Mammary epithelial cell (primary cell): ENCODE measurements at regions not wholly inside any gene's neighbourhood (a gene's known extent, or its start where the extent isn't known, plus 50 kb on each side); places are given as distances from the start of the nearest gene placed in this dataset.

Source experiments
- EZH2 ChIP-seq: IDR thresholded peaks from 2 replicates; pipeline ENCODE4 v1.6.1; 2012; ENCODE audit warnings: low read length, inconsistent platforms, borderline replicate concordance
- TF ChIP-seq, protein P1 (sequence below), 2 donors: IDR thresholded peaks in 1 of 2; conservative IDR thresholded peaks in 1 of 2; 2 replicates each; pipeline ENCODE4 v1.5.1; 2011 to 2012; ENCODE audit warnings: inconsistent platforms in 2 of 2, low read length in 2 of 2, mild to moderate bottlenecking in 2 of 2, control low read depth in 1 of 2, low read depth in 1 of 2; ENCODE audit not compliant: insufficient read depth in 1 of 2; ENCODE audit errors: extremely low read depth in 1 of 2

DNA sequence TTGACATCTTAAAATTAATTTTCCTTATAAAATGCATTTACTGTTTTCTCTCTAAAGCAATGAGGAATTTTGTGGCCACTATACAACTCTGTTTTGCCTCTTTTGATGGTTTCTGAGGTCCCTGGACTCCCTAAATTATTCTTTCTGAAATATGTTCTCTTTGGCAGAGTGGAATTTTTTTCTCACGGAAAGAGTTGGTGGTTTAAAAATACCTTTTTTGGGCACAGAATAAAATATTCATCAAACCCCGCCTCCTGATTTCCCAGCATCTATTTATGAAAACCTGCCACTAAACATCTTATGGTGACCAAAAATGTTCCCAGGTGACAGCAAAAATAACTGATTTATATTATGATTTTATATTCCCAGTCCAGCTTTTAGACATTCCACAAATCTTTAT, 165.3 kb upstream of the SYT6 start:
- TF ChIP-seq, protein P1, sequence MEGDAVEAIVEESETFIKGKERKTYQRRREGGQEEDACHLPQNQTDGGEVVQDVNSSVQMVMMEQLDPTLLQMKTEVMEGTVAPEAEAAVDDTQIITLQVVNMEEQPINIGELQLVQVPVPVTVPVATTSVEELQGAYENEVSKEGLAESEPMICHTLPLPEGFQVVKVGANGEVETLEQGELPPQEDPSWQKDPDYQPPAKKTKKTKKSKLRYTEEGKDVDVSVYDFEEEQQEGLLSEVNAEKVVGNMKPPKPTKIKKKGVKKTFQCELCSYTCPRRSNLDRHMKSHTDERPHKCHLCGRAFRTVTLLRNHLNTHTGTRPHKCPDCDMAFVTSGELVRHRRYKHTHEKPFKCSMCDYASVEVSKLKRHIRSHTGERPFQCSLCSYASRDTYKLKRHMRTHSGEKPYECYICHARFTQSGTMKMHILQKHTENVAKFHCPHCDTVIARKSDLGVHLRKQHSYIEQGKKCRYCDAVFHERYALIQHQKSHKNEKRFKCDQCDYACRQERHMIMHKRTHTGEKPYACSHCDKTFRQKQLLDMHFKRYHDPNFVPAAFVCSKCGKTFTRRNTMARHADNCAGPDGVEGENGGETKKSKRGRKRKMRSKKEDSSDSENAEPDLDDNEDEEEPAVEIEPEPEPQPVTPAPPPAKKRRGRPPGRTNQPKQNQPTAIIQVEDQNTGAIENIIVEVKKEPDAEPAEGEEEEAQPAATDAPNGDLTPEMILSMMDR (conservative IDR thresholded peaks at IDR 0.05 in 1 of 2, IDR thresholded peaks at IDR 0.05 in 1 of 2; ENCODE audit: extremely low read depth in 1 of 2, insufficient read depth in 1 of 2, low read depth in 1 of 2, low read length in 2 of 2): no peak
- TF ChIP-seq EZH2: no peak
